ENCODE measurements at regions not wholly inside any gene's neighbourhood (a gene's known extent, or its start where the extent isn't known, plus 50 kb on each side); places are given as distances from the start of the nearest gene placed in this dataset.
"Not testable (repeated sequence)": the region's sequence is repeated elsewhere in the genome, so short reads cannot be mapped to it uniquely, and the experiment has no call there.

DNA sequence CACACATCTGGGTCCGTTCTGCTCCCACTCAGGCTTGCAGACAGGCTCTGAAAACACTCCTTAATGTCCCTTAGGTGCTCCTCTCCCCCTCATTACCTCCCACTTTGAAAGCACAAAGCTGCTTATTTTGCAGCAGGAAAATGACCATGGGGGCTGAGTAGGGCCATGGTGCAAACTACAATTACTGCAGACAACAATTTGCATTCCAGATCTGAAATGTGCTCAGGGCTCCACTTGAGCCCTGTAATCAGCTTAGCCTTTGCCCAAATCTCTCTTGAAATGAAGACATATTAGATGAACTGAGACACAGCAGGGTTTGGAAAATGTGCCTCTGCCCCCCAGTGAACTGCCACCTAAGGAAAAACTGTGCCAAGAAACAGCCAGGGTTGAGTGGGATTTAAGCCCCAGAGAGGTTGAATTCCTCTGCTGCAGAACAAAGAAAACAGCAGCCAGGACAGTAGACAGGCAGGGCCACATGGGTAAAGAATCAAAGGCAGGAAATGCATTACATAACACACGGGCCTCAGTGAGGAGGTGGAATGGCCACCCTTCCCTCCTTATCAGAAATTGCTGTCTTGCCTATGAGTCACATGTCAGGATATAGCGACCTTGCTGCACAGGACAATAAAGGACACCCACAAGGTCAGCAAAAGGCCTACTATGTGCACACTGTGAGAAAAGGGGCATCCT, 126.8 kb upstream of the ARHGEF3 start:
- Histone ChIP-seq H3K9me3 (ENCODE audit: control insufficient read depth, low read length) (no peaks in the 10 kb centered on the region), H3K27me3 (ENCODE audit: control insufficient read depth, insufficient read depth, low read length) (no peaks in the 10 kb centered on the region), H3K4me1 (peaks cover 22% of the 10 kb centered on the region), H3K9ac (no peak overlapping the region), H3K4me2 (ENCODE audit: low read length) (peak overlapping the region; percentile 18), H3K27ac (no peak overlapping the region), H3K79me2 (no peaks in the 10 kb centered on the region), H3K4me3 (ENCODE audit: low read depth, low read length) (no peak overlapping the region), H3K36me3 (ENCODE audit: control insufficient read depth, insufficient read depth, low read length) (no peaks in the 10 kb centered on the region), H2AFZ (no peak overlapping the region)
- TF ChIP-seq, protein P1, sequence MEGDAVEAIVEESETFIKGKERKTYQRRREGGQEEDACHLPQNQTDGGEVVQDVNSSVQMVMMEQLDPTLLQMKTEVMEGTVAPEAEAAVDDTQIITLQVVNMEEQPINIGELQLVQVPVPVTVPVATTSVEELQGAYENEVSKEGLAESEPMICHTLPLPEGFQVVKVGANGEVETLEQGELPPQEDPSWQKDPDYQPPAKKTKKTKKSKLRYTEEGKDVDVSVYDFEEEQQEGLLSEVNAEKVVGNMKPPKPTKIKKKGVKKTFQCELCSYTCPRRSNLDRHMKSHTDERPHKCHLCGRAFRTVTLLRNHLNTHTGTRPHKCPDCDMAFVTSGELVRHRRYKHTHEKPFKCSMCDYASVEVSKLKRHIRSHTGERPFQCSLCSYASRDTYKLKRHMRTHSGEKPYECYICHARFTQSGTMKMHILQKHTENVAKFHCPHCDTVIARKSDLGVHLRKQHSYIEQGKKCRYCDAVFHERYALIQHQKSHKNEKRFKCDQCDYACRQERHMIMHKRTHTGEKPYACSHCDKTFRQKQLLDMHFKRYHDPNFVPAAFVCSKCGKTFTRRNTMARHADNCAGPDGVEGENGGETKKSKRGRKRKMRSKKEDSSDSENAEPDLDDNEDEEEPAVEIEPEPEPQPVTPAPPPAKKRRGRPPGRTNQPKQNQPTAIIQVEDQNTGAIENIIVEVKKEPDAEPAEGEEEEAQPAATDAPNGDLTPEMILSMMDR (IDR thresholded peaks at IDR 0.05) = no peak

- Histone ChIP-seq H3K9ac (no peak overlapping the region), H3K4me1 (peaks cover 22% of the 10 kb centered on the region), H3K27me3 (ENCODE audit: control insufficient read depth, insufficient read depth, low read length) (no peaks in the 10 kb centered on the region), H3K36me3 (ENCODE audit: control insufficient read depth, insufficient read depth, low read length) (no peaks in the 10 kb centered on the region), H3K27ac (no peak overlapping the region), H3K79me2 (no peaks in the 10 kb centered on the region), H2AFZ (no peak overlapping the region), H3K4me2 (ENCODE audit: low read length) (peak overlapping the region; percentile 18), H3K4me3 (ENCODE audit: low read depth, low read length) (no peak overlapping the region), H3K9me3 (ENCODE audit: control insufficient read depth, low read length) (no peaks in the 10 kb centered on the region)
- TF ChIP-seq, protein P1 (IDR thresholded peaks at IDR 0.05) = no peak
These were observed 126.1 kb upstream of the ARHGEF3 start for GRCh38 chr3:56927855-56928254.

- Histone ChIP-seq H3K4me3 (ENCODE audit: low read depth, low read length) (no peak overlapping the region), H3K27me3 (ENCODE audit: control insufficient read depth, insufficient read depth, low read length) (no peaks in the 10 kb centered on the region), H3K4me1 (peaks cover 22% of the 10 kb centered on the region), H3K9ac (no peak overlapping the region), H2AFZ (no peak overlapping the region), H3K4me2 (ENCODE audit: low read length) (no peak overlapping the region), H3K9me3 (ENCODE audit: control insufficient read depth, low read length) (no peaks in the 10 kb centered on the region), H3K36me3 (ENCODE audit: control insufficient read depth, insufficient read depth, low read length) (no peaks in the 10 kb centered on the region), H3K27ac (no peak overlapping the region), H3K79me2 (no peaks in the 10 kb centered on the region)
- TF ChIP-seq, protein P1 (IDR thresholded peaks at IDR 0.05) = no peak
These were observed 125.2 kb upstream of the ARHGEF3 start for GRCh38 chr3:56926947-56927282.

GRCh38 chr3:56926243-56926946, 124.6 kb upstream of the ARHGEF3 start:
- no peaks in the 10 kb centered on the region for H3K9me3 ChIP-seq (ENCODE audit: control insufficient read depth, low read length)
- no peaks in the 10 kb centered on the region for H3K36me3 ChIP-seq (ENCODE audit: control insufficient read depth, insufficient read depth, low read length)
- H3K9ac ChIP-seq = no peak overlapping the region
- peak overlapping the region; percentile 6 for H3K27ac ChIP-seq
- TF ChIP-seq, protein P1 (IDR thresholded peaks at IDR 0.05) = no peak
- H3K4me1 ChIP-seq = peaks cover 25% of the 10 kb centered on the region
- no peak overlapping the region for H3K4me2 ChIP-seq (ENCODE audit: low read length)
- no peaks in the 10 kb centered on the region for H3K27me3 ChIP-seq (ENCODE audit: control insufficient read depth, insufficient read depth, low read length)
- H2AFZ ChIP-seq = no peak overlapping the region
- H3K79me2 ChIP-seq = no peaks in the 10 kb centered on the region
- no peak overlapping the region for H3K4me3 ChIP-seq (ENCODE audit: low read depth, low read length)

DNA sequence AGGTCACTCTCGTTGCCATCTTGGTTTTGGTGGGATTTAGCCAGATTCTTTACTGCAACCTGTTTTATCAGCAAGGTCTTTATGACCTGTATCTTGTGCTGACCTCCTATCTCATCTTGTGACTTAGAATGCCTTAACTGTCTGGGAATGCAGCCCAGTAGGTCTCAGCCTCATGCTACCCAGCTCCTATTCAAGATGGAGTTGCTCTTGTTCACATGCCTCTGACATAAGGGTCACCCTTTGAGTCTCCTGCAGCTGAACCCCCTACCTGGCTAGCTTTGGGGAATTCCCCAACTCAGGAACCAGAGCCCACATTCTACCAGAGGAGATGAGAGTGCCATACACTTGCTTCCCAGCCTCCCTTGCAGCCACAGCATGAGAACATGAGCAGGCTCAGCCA, 123.0 kb upstream of the ARHGEF3 start:
- H3K4me3 ChIP-seq (ENCODE audit: low read depth, low read length); H3K36me3 ChIP-seq (ENCODE audit: control insufficient read depth, insufficient read depth, low read length); H3K4me2 ChIP-seq (ENCODE audit: low read length); H3K9me3 ChIP-seq (ENCODE audit: control insufficient read depth, low read length); H3K9ac ChIP-seq; H2AFZ ChIP-seq; H3K27me3 ChIP-seq (ENCODE audit: control insufficient read depth, insufficient read depth, low read length); H3K79me2 ChIP-seq: not testable (repeated sequence)
- H3K4me1 ChIP-seq = peaks cover 21% of the 10 kb centered on the region
- H3K27ac ChIP-seq = peak overlapping the region; percentile 50

Measured in parathyroid adenoma (tissue), 2 donors.